Subcutaneous abdominal adipose tissue (tissue), 5 donors: ENCODE measurements at regions not wholly inside any gene's neighbourhood (a gene's known extent, or its start where the extent isn't known, plus 50 kb on each side); places are given as distances from the start of the nearest gene placed in this dataset.
"Not testable (repeated sequence)": the region's sequence is repeated elsewhere in the genome, so short reads cannot be mapped to it uniquely, and the experiment has no call there.

ENCODE experiments used
- H3K27ac ChIP-seq: one replicate; pipeline ENCODE4 v1.7.0; 2013; ENCODE audit warnings: low read depth, mild to moderate bottlenecking, inconsistent platforms, low read length, moderate library complexity
- H3K27me3 ChIP-seq, 5 donors: one replicate each; pipeline ENCODE4 v1.7.0; 2013; ENCODE audit warnings: low read length in 5 of 5, inconsistent platforms in 1 of 5; ENCODE audit not compliant: control insufficient read depth in 5 of 5, insufficient read depth in 4 of 5
- H3K36me3 ChIP-seq, 5 donors: one replicate each; pipeline ENCODE4 v1.7.0; 2013; ENCODE audit warnings: low read length in 5 of 5; ENCODE audit not compliant: control insufficient read depth in 5 of 5, insufficient read depth in 5 of 5
- H3K4me1 ChIP-seq, 5 donors: one replicate each; pipeline ENCODE4 v1.7.0; 2013; ENCODE audit warnings: low read length in 5 of 5, mild to moderate bottlenecking in 3 of 5, moderate library complexity in 1 of 5; ENCODE audit not compliant: control insufficient read depth in 5 of 5, insufficient read depth in 5 of 5
- H3K4me3 ChIP-seq, 5 donors: one replicate each; pipeline ENCODE4 v1.7.0; 2013; ENCODE audit warnings: low read length in 5 of 5, low read depth in 1 of 5
- H3K9ac ChIP-seq, 5 donors: one replicate each; pipeline ENCODE4 v1.7.0; 2013; ENCODE audit warnings: low read length in 5 of 5, mild to moderate bottlenecking in 4 of 5, moderate library complexity in 3 of 5
- H3K9me3 ChIP-seq, 5 donors: one replicate each; pipeline ENCODE4 v1.7.0; 2013; ENCODE audit warnings: low read length in 5 of 5; ENCODE audit not compliant: control insufficient read depth in 5 of 5
- donor health status: healthy.
- donor health status: healthy.
- donor health status: healthy.
- donor health status: healthy.
- donor health status: healthy.

- no peaks in the 10 kb centered on the region for H3K27me3 ChIP-seq
- H3K4me1 ChIP-seq: peaks cover 2 to 30% (median 19%) of the 10 kb centered on the region in 5 donors
- H3K27ac ChIP-seq: no peak overlapping the region
- peaks cover 0 to 5% (median 0%) of the 10 kb centered on the region in 5 donors for H3K36me3 ChIP-seq
- H3K4me3 ChIP-seq: no peak overlapping the region
- no peaks in the 10 kb centered on the region for H3K9me3 ChIP-seq
- H3K9ac ChIP-seq: no peak overlapping the region
Measured at GRCh38 chr5:42989190-42989589, 50.9 kb downstream of the ANXA2R start.

- H3K4me1 ChIP-seq: peaks cover 2 to 28% (median 19%) of the 10 kb centered on the region in 5 donors
- H3K4me3 ChIP-seq: no peak overlapping the region
- no peak overlapping the region for H3K9ac ChIP-seq
- no peaks in the 10 kb centered on the region for H3K27me3 ChIP-seq
- no peaks in the 10 kb centered on the region for H3K9me3 ChIP-seq
- H3K27ac ChIP-seq: no peak overlapping the region
- H3K36me3 ChIP-seq: peaks cover 0 to 5% (median 0%) of the 10 kb centered on the region in 5 donors
Measured at GRCh38 chr5:42988568-42988967, 51.6 kb downstream of the ANXA2R start.

GRCh38 chr5:42985129-42986037 is 54.7 kb downstream of the ANXA2R start:
- peaks cover 0 to 12% (median 6%) of the 10 kb centered on the region in 5 donors for H3K4me1 ChIP-seq
- no peaks in the 10 kb centered on the region for H3K27me3 ChIP-seq
- no peaks in the 10 kb centered on the region for H3K9me3 ChIP-seq
- H3K4me3 ChIP-seq: no peak overlapping the region
- H3K36me3 ChIP-seq: peaks cover 0 to 5% (median 0%) of the 10 kb centered on the region in 5 donors
- H3K9ac ChIP-seq: no peak overlapping the region
- no peak overlapping the region for H3K27ac ChIP-seq

GRCh38 chr5:42984307-42984706 is 55.8 kb downstream of the ANXA2R start:
- no peak overlapping the region for H3K4me3 ChIP-seq
- H3K27ac ChIP-seq: no peak overlapping the region
- peaks cover 0 to 5% (median 0%) of the 10 kb centered on the region in 5 donors for H3K36me3 ChIP-seq
- H3K4me1 ChIP-seq: peaks cover 0 to 2% (median 0%) of the 10 kb centered on the region in 5 donors
- H3K9me3 ChIP-seq: no peaks in the 10 kb centered on the region
- H3K9ac ChIP-seq: no peak overlapping the region
- no peaks in the 10 kb centered on the region for H3K27me3 ChIP-seq

- no peaks in the 10 kb centered on the region for H3K9me3 ChIP-seq
- H3K27me3 ChIP-seq: no peaks in the 10 kb centered on the region
- no peak overlapping the region for H3K4me3 ChIP-seq
- H3K9ac ChIP-seq: peak overlapping the region in 1 of 5 donors; percentile 16
- H3K36me3 ChIP-seq: peaks cover 0 to 5% (median 0%) of the 10 kb centered on the region in 5 donors
- peak overlapping the region; percentile 54 for H3K27ac ChIP-seq
- H3K4me1 ChIP-seq: peaks cover 0 to 2% (median 0%) of the 10 kb centered on the region in 5 donors
Measured at GRCh38 chr5:42982107-42982622, 58.0 kb downstream of the ANXA2R start.

- H3K27ac ChIP-seq, H3K36me3 ChIP-seq, H3K9me3 ChIP-seq, H3K27me3 ChIP-seq, H3K4me3 ChIP-seq, H3K9ac ChIP-seq, H3K4me1 ChIP-seq: not testable (repeated sequence)
Measured at GRCh38 chr5:42981417-42982106, 58.6 kb downstream of the ANXA2R start.

- not testable (repeated sequence) for H3K27me3 ChIP-seq, H3K4me1 ChIP-seq, H3K27ac ChIP-seq, H3K9ac ChIP-seq, H3K9me3 ChIP-seq, H3K4me3 ChIP-seq, H3K36me3 ChIP-seq
Measured at GRCh38 chr5:42981015-42981414, 59.1 kb downstream of the ANXA2R start.

GRCh38 chr5:42980391-42980790 is 59.7 kb downstream of the ANXA2R start:
- not testable (repeated sequence) for H3K27ac ChIP-seq, H3K9me3 ChIP-seq, H3K4me1 ChIP-seq, H3K27me3 ChIP-seq, H3K9ac ChIP-seq, H3K4me3 ChIP-seq, H3K36me3 ChIP-seq

- not testable (repeated sequence) for H3K36me3 ChIP-seq
Measured at GRCh38 chr5:42979242-42979641, 60.9 kb downstream of the ANXA2R start.

GRCh38 chr5:42974536-42974935 is 65.6 kb downstream of the ANXA2R start:
- Histone ChIP-seq H3K4me3 (no peak overlapping the region), H3K9me3 (no peaks in the 10 kb centered on the region), H3K27me3 (no peaks in the 10 kb centered on the region), H3K36me3 (peaks cover 0 to 7% (median 0%) of the 10 kb centered on the region in 5 donors), H3K9ac (no peak overlapping the region), H3K27ac (no peak overlapping the region), H3K4me1 (no peaks in the 10 kb centered on the region)

More at GRCh38 chr5:42979242-42979641, 60.9 kb downstream of the ANXA2R start:
- H3K27ac ChIP-seq, H3K9ac ChIP-seq, H3K4me3 ChIP-seq, H3K27me3 ChIP-seq, H3K4me1 ChIP-seq, H3K9me3 ChIP-seq: not testable (repeated sequence)
